Mucosa of descending colon (tissue), 3 donors: ENCODE measurements at regions not wholly inside any gene's neighbourhood (a gene's known extent, or its start where the extent isn't known, plus 50 kb on each side); places are given as distances from the start of the nearest gene placed in this dataset.

Experiments used
- ATAC-seq: fragments of 200-7000 bp; cut with Tn5 transposase; one replicate; pipeline ENCODE4 v1.9.1; 2020; ENCODE audit warnings: mild to moderate bottlenecking, moderate library complexity
- DNase-seq, 3 donors: peaks; one replicate each; pipeline ENCODE4 v3.0.0-alpha.2; 2020
- H3K36me3 ChIP-seq: fragments of 200-600 bp; one replicate; pipeline ENCODE4 v1.8.0; 2021; ENCODE audit warnings: low read depth, mild to moderate bottlenecking
- H3K4me1 ChIP-seq: fragments of 200-600 bp; one replicate; pipeline ENCODE4 v1.8.0; 2021; ENCODE audit warnings: low read depth, mild to moderate bottlenecking
- H3K4me3 ChIP-seq: fragments of 200-600 bp; one replicate; pipeline ENCODE4 v1.8.0; 2021; ENCODE audit warnings: mild to moderate bottlenecking
- H3K9me3 ChIP-seq: fragments of 200-600 bp; one replicate; pipeline ENCODE4 v1.8.0; 2021; ENCODE audit warnings: mild to moderate bottlenecking
- intact Hi-C, 2 donors: fragments of 100-400 bp; cut with DNase I in 1 of 2; cut with micrococcal nuclease in 1 of 2; formaldehyde crosslinking; loops; one replicate each; pipeline versions ENCODE4 v1.11.0 to v1.11.1; 2022; cut with DNase I, micrococcal nuclease
- TF ChIP-seq, protein P1 (sequence below): fragments of 200-600 bp; IDR thresholded peaks from one replicate; pipeline ENCODE4 v1.8.0; 2022; ENCODE audit warnings: antibody characterized with exemption, mild to moderate bottlenecking
- donor health status: DM: no; HTN: no; CAD: no; lungs with moderate emphysema.
- donor health status: DM: no; HTN: no; CAD: no.
- donor health status: DM: no; HTN: yes; CAD: no.

GRCh38 chr11:15873501-15873900 is 482.8 kb downstream of the SOX6 start:
- ATAC-seq: no peak
- H3K4me3 ChIP-seq: no peak overlapping the region
- H3K4me1 ChIP-seq: no peaks in the 10 kb centered on the region
- no peaks in the 10 kb centered on the region for H3K9me3 ChIP-seq
- no peaks in the 10 kb centered on the region for H3K36me3 ChIP-seq
- TF ChIP-seq, protein P1, sequence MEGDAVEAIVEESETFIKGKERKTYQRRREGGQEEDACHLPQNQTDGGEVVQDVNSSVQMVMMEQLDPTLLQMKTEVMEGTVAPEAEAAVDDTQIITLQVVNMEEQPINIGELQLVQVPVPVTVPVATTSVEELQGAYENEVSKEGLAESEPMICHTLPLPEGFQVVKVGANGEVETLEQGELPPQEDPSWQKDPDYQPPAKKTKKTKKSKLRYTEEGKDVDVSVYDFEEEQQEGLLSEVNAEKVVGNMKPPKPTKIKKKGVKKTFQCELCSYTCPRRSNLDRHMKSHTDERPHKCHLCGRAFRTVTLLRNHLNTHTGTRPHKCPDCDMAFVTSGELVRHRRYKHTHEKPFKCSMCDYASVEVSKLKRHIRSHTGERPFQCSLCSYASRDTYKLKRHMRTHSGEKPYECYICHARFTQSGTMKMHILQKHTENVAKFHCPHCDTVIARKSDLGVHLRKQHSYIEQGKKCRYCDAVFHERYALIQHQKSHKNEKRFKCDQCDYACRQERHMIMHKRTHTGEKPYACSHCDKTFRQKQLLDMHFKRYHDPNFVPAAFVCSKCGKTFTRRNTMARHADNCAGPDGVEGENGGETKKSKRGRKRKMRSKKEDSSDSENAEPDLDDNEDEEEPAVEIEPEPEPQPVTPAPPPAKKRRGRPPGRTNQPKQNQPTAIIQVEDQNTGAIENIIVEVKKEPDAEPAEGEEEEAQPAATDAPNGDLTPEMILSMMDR: no peak
- intact Hi-C loops: no loop called here
- no peak for DNase-seq

- intact Hi-C loops: no loop called here
- Histone ChIP-seq H3K4me1 (no peaks in the 10 kb centered on the region), H3K36me3 (no peaks in the 10 kb centered on the region), H3K9me3 (no peaks in the 10 kb centered on the region), H3K4me3 (no peak overlapping the region)
- DNase-seq (no peak), ATAC-seq (no peak)
- TF ChIP-seq, protein P1: no peak
These were observed 481.6 kb downstream of the SOX6 start for GRCh38 chr11:15874704-15875103.

- no peaks in the 10 kb centered on the region for H3K36me3 ChIP-seq
- no peaks in the 10 kb centered on the region for H3K4me1 ChIP-seq
- no peaks in the 10 kb centered on the region for H3K9me3 ChIP-seq
- intact Hi-C loops: no loop called here
- H3K4me3 ChIP-seq: no peak overlapping the region
- TF ChIP-seq, protein P1: no peak
- ATAC-seq (no peak), DNase-seq (no peak)
These were observed 481.0 kb downstream of the SOX6 start for GRCh38 chr11:15875393-15875792.

DNA sequence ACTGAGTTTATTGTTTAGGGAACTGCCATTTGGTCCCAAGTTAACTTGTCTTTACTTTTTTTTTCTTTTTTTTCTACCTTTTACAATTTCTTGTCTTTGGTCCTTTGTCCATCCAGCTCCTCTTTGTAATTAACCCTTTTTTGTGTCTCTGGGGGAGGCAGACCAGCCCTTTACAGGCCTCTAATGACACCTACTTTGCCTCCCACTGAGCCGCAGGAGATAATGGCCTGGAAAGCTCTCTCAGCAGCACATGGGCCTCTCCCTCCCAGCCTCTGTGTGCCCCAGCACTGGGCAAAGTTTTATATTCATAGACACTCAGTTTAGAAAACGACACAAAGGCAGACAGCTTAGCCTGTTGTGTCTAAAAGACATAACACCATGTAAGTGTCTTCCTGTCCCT is 480.4 kb downstream of the SOX6 start:
- no peak for ATAC-seq
- intact Hi-C loops: no loop called here
- H3K36me3 ChIP-seq: no peaks in the 10 kb centered on the region
- H3K4me1 ChIP-seq: no peaks in the 10 kb centered on the region
- no peak overlapping the region for H3K4me3 ChIP-seq
- H3K9me3 ChIP-seq: no peaks in the 10 kb centered on the region
- no peak for DNase-seq
- TF ChIP-seq, protein P1: no peak

DNA sequence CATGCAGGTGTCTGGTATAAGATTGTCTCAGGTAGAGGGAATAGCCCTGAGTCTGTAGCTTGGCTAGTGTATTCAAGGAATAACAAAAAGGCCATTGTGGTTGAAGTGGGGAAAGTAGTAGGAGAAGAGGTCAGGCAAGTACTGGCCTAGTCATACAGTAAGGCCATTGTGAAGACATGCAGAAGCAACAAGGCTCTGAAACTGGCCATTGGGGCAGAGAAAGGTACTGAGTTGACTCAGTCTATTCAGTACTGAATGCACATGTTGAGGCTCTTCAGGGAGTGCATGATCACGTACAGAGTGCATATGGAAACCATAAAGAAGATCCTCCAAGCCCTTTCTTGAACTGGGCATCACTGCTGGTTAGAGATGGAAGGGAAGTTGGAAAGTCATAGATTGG is 477.6 kb downstream of the SOX6 start:
- Histone ChIP-seq H3K4me1 (no peaks in the 10 kb centered on the region), H3K9me3 (no peaks in the 10 kb centered on the region), H3K36me3 (no peaks in the 10 kb centered on the region), H3K4me3 (no peak overlapping the region)
- DNase-seq: no peak
- ATAC-seq: no peak
- intact Hi-C loops: no loop called here
- TF ChIP-seq, protein P1: no peak

DNA sequence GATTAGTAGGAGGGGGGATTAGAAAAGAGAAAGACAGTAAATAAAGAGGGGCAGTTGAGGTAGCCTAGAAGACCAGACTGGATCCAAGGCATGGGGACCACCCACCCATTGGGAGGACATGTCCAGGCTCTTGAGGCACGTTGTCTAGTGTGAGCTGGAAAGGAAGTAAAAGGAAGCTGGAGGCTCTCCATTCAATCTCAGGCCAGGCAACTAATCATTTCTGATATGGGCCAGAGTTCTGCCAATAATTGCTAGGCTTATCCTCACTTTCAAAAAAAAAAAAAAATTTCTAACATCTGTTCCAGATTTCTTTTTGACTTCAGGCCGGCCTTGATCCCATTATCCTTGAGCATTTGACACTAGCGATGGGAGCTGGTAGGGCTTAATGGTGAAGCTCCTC is 476.1 kb downstream of the SOX6 start:
- TF ChIP-seq, protein P1: no peak
- Histone ChIP-seq H3K36me3 (no peaks in the 10 kb centered on the region), H3K4me1 (no peaks in the 10 kb centered on the region), H3K4me3 (no peak overlapping the region), H3K9me3 (no peaks in the 10 kb centered on the region)
- no peak for DNase-seq
- intact Hi-C loops: no loop called here
- no peak for ATAC-seq
